ENCODE measurements at regions not wholly inside any gene's neighbourhood (a gene's known extent, or its start where the extent isn't known, plus 50 kb on each side); places are given as distances from the start of the nearest gene placed in this dataset.

- BruUV-seq (replicated peaks) = no TSS peak
- H3K9me3 Mint-ChIP-seq (ENCODE audit: unreplicated experiment) = no peaks in the 10 kb centered on the region
- no peaks in the 10 kb centered on the region for H3K9me3 ChIP-seq
- TF ChIP-seq, protein P1, sequence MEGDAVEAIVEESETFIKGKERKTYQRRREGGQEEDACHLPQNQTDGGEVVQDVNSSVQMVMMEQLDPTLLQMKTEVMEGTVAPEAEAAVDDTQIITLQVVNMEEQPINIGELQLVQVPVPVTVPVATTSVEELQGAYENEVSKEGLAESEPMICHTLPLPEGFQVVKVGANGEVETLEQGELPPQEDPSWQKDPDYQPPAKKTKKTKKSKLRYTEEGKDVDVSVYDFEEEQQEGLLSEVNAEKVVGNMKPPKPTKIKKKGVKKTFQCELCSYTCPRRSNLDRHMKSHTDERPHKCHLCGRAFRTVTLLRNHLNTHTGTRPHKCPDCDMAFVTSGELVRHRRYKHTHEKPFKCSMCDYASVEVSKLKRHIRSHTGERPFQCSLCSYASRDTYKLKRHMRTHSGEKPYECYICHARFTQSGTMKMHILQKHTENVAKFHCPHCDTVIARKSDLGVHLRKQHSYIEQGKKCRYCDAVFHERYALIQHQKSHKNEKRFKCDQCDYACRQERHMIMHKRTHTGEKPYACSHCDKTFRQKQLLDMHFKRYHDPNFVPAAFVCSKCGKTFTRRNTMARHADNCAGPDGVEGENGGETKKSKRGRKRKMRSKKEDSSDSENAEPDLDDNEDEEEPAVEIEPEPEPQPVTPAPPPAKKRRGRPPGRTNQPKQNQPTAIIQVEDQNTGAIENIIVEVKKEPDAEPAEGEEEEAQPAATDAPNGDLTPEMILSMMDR (IDR thresholded peaks at IDR 0.05; ENCODE audit: insufficient read depth in 1 of 2, low read depth in 1 of 2, low read length in 1 of 2, severe bottlenecking in 1 of 2, unreplicated experiment in 1 of 2) = no peak
- H3K4me1 ChIP-seq = no peaks in the 10 kb centered on the region
- H3K36me3 ChIP-seq (ENCODE audit: control insufficient read depth, insufficient read depth, low read length) = no peaks in the 10 kb centered on the region
- no peak overlapping the region for H3K4me3 Mint-ChIP-seq (ENCODE audit: unreplicated experiment)
- DNase-seq = no peak
- H3K27me3 ChIP-seq (replicated peaks; ENCODE audit: control insufficient read depth, insufficient read depth, low read length) = no peaks in the 10 kb centered on the region
- no peaks in the 10 kb centered on the region for H3K27me3 Mint-ChIP-seq (ENCODE audit: insufficient read depth, unreplicated experiment)
- intact Hi-C loops (cut with micrococcal nuclease; ENCODE audit: unreplicated experiment) = no loop called here
- POLR2A ChIA-PET = no interaction called here
- no peak overlapping the region for H3K27ac Mint-ChIP-seq (ENCODE audit: unreplicated experiment)
- H3K36me3 Mint-ChIP-seq (ENCODE audit: insufficient read depth, unreplicated experiment) = no peaks in the 10 kb centered on the region
- CTCF ChIA-PET = no interaction called here
- H3K4me1 Mint-ChIP-seq (ENCODE audit: low read depth, unreplicated experiment) = no peaks in the 10 kb centered on the region
- no peak overlapping the region for H3K4me3 ChIP-seq (ENCODE audit: low read depth, low read length)
Observed at GRCh38 chr6:100314186-100314585, 150.5 kb downstream of the SIM1 start.

GRCh38 chr6:100311707-100312251 lies 152.9 kb downstream of the SIM1 start:
- no peak for DNase-seq
- TF ChIP-seq, protein P1 (IDR thresholded peaks at IDR 0.05; ENCODE audit: insufficient read depth in 1 of 2, low read depth in 1 of 2, low read length in 1 of 2, severe bottlenecking in 1 of 2, unreplicated experiment in 1 of 2) = no peak
- ChIA-PET POLR2A (no interaction called here), CTCF (no interaction called here)
- Histone ChIP-seq H3K4me3 (ENCODE audit: low read depth, low read length) (no peak overlapping the region), H3K9me3 (no peaks in the 10 kb centered on the region), H3K27me3 (replicated peaks; ENCODE audit: control insufficient read depth, insufficient read depth, low read length) (no peaks in the 10 kb centered on the region), H3K36me3 (ENCODE audit: control insufficient read depth, insufficient read depth, low read length) (no peaks in the 10 kb centered on the region), H3K4me1 (no peaks in the 10 kb centered on the region)
- Mint-ChIP-seq H3K4me1 (ENCODE audit: low read depth, unreplicated experiment) (no peaks in the 10 kb centered on the region), H3K9me3 (ENCODE audit: unreplicated experiment) (no peaks in the 10 kb centered on the region), H3K4me3 (ENCODE audit: unreplicated experiment) (no peak overlapping the region), H3K36me3 (ENCODE audit: insufficient read depth, unreplicated experiment) (no peaks in the 10 kb centered on the region), H3K27me3 (ENCODE audit: insufficient read depth, unreplicated experiment) (no peaks in the 10 kb centered on the region), H3K27ac (ENCODE audit: unreplicated experiment) (no peak overlapping the region)
- BruUV-seq (replicated peaks) = no TSS peak
- intact Hi-C loops (cut with micrococcal nuclease; ENCODE audit: unreplicated experiment) = no loop called here

- Histone ChIP-seq H3K36me3 (ENCODE audit: control insufficient read depth, insufficient read depth, low read length) (no peaks in the 10 kb centered on the region), H3K9me3 (no peaks in the 10 kb centered on the region), H3K4me3 (ENCODE audit: low read depth, low read length) (no peak overlapping the region), H3K27me3 (replicated peaks; ENCODE audit: control insufficient read depth, insufficient read depth, low read length) (no peaks in the 10 kb centered on the region), H3K4me1 (0 out of 2 replicates have a peak, but pooled peaks cover 4% of the 10 kb centered on the region)
- DNase-seq = no peak
- no peak overlapping the region for H3K27ac Mint-ChIP-seq (ENCODE audit: unreplicated experiment)
- no peak overlapping the region for H3K4me3 Mint-ChIP-seq (ENCODE audit: unreplicated experiment)
- no peaks in the 10 kb centered on the region for H3K27me3 Mint-ChIP-seq (ENCODE audit: insufficient read depth, unreplicated experiment)
- no TSS peak for BruUV-seq (replicated peaks)
- no peaks in the 10 kb centered on the region for H3K36me3 Mint-ChIP-seq (ENCODE audit: insufficient read depth, unreplicated experiment)
- no peaks in the 10 kb centered on the region for H3K4me1 Mint-ChIP-seq (ENCODE audit: low read depth, unreplicated experiment)
- H3K9me3 Mint-ChIP-seq (ENCODE audit: unreplicated experiment) = no peaks in the 10 kb centered on the region
- CTCF ChIA-PET = no interaction called here
- intact Hi-C loops (cut with micrococcal nuclease; ENCODE audit: unreplicated experiment) = no loop called here
- POLR2A ChIA-PET = no interaction called here
- TF ChIP-seq, protein P1 (IDR thresholded peaks at IDR 0.05; ENCODE audit: insufficient read depth in 1 of 2, low read depth in 1 of 2, low read length in 1 of 2, severe bottlenecking in 1 of 2, unreplicated experiment in 1 of 2) = no peak
Observed at GRCh38 chr6:100309174-100309573, 155.5 kb downstream of the SIM1 start.
